Renal cortex interstitium (tissue), 11 donors: ENCODE measurements at regions not wholly inside any gene's neighbourhood (a gene's known extent, or its start where the extent isn't known, plus 50 kb on each side); places are given as distances from the start of the nearest gene placed in this dataset.
"Not testable (repeated sequence)": the region's sequence is repeated elsewhere in the genome, so short reads cannot be mapped to it uniquely, and the experiment has no call there.

ENCODE experiments used
- DNase-seq, 11 donors: peaks; one replicate each; pipeline ENCODE4 v3.0.0-alpha.2; 2013; ENCODE audit warnings: low read depth in 9 of 11, low spot score in 4 of 11; ENCODE audit errors: extremely low read depth in 1 of 11

- DNase-seq = no peak
Observed at GRCh38 chr20:53652090-53652858, 58.6 kb upstream of the ZNF217 start.

GRCh38 chr20:53649493-53649892, 55.9 kb upstream of the ZNF217 start:
- not testable (repeated sequence) for DNase-seq

GRCh38 chr20:53647286-53647821, 53.7 kb upstream of the ZNF217 start:
- DNase-seq = no peak

DNA sequence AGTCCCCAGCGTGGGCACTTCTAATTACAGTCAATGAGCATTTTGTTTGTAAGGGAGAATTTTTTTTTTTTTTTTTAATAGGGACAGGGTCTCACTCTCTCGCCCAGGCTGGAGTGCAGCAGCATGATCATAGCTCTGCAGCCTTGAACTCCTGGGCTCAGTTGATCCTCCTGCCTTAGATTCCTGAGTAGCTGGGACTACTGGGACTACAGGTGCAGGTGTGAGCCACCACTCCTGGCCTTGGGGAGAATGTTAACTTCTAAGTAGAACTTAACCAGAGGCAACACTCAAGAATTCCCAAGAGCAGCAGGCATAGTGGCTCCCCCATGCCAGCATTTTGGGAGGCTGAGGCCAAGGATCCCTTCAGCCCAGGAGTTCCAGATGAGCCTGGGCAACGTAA, 52.9 kb upstream of the ZNF217 start:
- no peak for DNase-seq

GRCh38 chr20:53645582-53645897, 51.9 kb upstream of the ZNF217 start:
- DNase-seq = no peak

DNA sequence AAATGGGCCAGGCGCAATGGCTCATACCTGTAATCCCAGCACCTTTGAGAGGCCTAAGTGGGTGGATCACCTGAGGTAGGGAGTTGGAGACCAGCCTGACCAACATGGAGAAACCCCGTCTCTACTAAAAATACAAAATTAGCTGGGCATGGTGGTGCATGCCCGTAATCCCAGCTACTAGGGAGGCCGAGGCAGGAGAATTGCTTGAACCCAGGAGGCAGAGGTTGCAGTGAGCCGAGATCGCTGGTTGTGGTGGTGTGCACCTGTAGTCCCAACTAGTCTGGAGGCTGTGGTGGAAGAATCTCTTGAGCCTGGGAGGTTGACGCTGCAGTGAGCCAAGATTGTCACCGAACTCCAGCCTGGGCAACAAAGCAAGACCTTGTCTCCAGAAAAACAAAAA, 50.5 kb upstream of the ZNF217 start:
- not testable (repeated sequence) for DNase-seq
